ENCODE measurements at regions not wholly inside any gene's neighbourhood (a gene's known extent, or its start where the extent isn't known, plus 50 kb on each side); places are given as distances from the start of the nearest gene placed in this dataset.

- no peaks in the 10 kb centered on the region for H3K36me3 Mint-ChIP-seq (ENCODE audit: low read depth)
- H3K27ac Mint-ChIP-seq, result no peak overlapping the region
- H3K4me1 Mint-ChIP-seq (ENCODE audit: low read depth), result no peaks in the 10 kb centered on the region
- DNase-seq, result no peak
- H3K4me3 Mint-ChIP-seq, result no peak overlapping the region
- H3K27me3 Mint-ChIP-seq, result peaks cover 4% of the 10 kb centered on the region
- H3K9me3 Mint-ChIP-seq, result no peaks in the 10 kb centered on the region
Observed at GRCh38 chr14:87732562-87732961, 260.4 kb downstream of the GALC start.

GRCh38 chr14:87725318-87725717 is 267.7 kb downstream of the GALC start:
- Mint-ChIP-seq H3K4me1 (ENCODE audit: low read depth) (no peaks in the 10 kb centered on the region), H3K27ac (no peak overlapping the region), H3K9me3 (no peaks in the 10 kb centered on the region), H3K36me3 (ENCODE audit: low read depth) (no peaks in the 10 kb centered on the region), H3K27me3 (peaks cover 6% of the 10 kb centered on the region), H3K4me3 (no peak overlapping the region)
- DNase-seq, result no peak

DNA sequence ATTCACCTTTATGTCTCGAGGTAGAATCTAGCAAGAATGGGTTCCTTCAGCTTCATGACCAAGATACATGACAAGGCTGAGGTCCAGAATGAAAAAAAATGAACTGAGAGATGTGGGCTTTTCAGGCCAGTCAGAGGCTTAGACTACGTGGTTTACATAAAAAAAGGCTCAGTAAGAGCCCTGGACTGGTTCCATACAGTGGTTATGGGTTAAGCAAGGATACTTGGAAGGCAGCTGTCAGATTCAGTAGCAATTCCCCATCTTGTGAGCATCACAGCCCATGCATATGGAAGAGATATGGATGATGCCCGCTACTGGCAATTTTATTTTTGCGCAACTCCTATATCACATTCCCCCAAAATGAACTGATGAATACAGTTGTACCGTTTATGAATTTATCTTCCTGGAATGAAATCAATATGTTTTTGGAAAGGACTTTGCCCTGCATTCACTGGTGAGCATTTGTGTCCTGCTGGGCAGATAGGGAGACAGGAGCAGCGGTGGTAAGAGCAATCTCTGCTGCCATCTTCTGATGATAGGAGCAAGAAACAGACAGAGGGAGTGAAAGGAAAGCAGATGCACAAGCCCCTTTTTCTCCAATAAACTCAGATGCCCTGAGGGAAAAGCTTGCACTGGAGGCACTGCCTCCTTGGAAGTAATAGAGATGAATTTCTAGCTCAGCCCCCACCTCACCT is 280.4 kb downstream of the GALC start:
- Mint-ChIP-seq H3K36me3 (ENCODE audit: low read depth) (no peaks in the 10 kb centered on the region), H3K4me3 (no peak overlapping the region), H3K27me3 (no peaks in the 10 kb centered on the region), H3K9me3 (no peaks in the 10 kb centered on the region), H3K27ac (no peak overlapping the region), H3K4me1 (ENCODE audit: low read depth) (no peaks in the 10 kb centered on the region)
- no peak for DNase-seq

GRCh38 chr14:87705439-87705896 is 287.5 kb downstream of the GALC start:
- H3K27me3 Mint-ChIP-seq, result no peaks in the 10 kb centered on the region
- no peak overlapping the region for H3K4me3 Mint-ChIP-seq
- no peak for DNase-seq

GRCh38 chr14:87698481-87698880 is 294.5 kb downstream of the GALC start:
- Mint-ChIP-seq H3K36me3 (ENCODE audit: low read depth) (no peaks in the 10 kb centered on the region), H3K27me3 (peaks cover 3% of the 10 kb centered on the region), H3K4me1 (ENCODE audit: low read depth) (no peaks in the 10 kb centered on the region), H3K4me3 (no peak overlapping the region), H3K27ac (no peak overlapping the region), H3K9me3 (peaks cover 3% of the 10 kb centered on the region)
- DNase-seq, result no peak

More at GRCh38 chr14:87705439-87705896, 287.5 kb downstream of the GALC start:
- Mint-ChIP-seq H3K4me1 (ENCODE audit: low read depth) (no peaks in the 10 kb centered on the region), H3K36me3 (ENCODE audit: low read depth) (no peaks in the 10 kb centered on the region), H3K27ac (no peak overlapping the region), H3K9me3 (peaks cover 6% of the 10 kb centered on the region)

- Mint-ChIP-seq H3K4me3 (no peak overlapping the region), H3K27me3 (peaks cover 3% of the 10 kb centered on the region), H3K27ac (no peak overlapping the region), H3K9me3 (no peaks in the 10 kb centered on the region), H3K4me1 (ENCODE audit: low read depth) (no peaks in the 10 kb centered on the region), H3K36me3 (ENCODE audit: low read depth) (no peaks in the 10 kb centered on the region)
- DNase-seq, result no peak
Observed at GRCh38 chr14:87696485-87696884, 296.5 kb downstream of the GALC start.

DNA sequence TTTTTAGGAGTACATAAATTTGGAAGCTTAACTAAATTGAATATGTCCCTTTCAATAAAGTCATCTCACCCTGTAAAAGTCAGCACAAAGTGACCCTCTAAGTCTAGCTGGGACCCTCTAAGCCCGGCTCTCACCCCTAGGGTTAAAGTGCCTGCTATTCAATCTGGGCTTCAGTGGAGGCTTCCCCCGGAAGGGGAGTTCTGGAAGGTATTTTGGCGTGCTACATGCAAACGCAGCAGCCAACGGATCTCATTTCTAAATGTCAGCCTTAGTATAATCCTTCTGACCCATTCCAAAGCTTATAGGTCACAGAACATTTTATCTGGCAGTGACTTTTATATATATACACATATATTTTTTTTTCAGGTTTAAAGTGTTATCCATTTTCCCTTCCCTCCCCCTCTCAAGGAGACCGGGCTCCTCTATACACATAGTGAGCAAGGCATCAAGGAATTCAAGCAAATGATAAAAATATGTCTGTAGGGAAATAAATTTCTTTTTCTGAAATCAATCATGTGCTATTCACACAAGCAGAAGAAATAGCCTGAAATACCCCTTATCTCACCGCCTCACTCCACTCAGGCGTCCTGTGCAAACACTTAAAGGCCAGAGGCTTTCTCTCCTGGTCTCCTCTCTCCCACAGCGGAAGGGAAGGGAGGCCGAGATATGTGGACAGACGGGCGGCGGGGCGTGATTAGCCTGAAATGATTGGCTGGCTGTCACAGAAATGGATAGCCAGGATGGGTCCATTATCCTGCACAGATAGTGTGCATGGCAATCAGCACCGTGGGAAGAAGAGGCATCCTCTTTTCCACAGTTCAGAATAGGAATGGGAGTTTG is 301.7 kb downstream of the GALC start:
- Mint-ChIP-seq H3K4me1 (ENCODE audit: low read depth) (no peaks in the 10 kb centered on the region), H3K9me3 (no peaks in the 10 kb centered on the region), H3K27ac (no peak overlapping the region), H3K27me3 (no peaks in the 10 kb centered on the region), H3K4me3 (no peak overlapping the region), H3K36me3 (ENCODE audit: low read depth) (no peaks in the 10 kb centered on the region)
- DNase-seq, result no peak

DNA sequence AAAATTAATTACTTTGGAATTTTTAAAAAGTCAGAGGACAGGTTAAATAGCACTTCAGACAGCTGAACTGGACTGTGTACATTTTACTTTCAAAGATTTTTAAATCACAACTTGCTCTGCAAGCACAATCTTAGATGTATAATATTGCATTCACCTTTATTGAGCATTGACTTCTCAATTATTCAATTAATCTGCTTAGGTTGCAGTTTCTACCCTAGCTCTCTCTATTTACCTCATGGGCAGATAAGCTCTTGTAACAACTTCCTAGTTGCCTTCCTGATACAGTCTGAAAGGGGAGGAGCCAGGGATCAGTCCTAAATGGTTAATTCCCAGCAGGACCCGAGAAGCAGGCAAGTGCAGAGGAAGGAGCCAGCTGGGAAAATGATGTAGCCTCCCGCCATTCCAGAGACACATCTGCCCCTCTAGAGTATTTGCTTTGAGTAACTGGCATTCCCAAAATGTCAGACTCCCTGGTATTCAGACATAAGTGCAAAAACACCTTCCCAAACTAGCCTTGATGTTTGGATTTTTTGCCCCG is 302.8 kb downstream of the GALC start:
- H3K4me3 Mint-ChIP-seq, result no peak overlapping the region
- no peaks in the 10 kb centered on the region for H3K4me1 Mint-ChIP-seq (ENCODE audit: low read depth)
- DNase-seq, result no peak
- no peaks in the 10 kb centered on the region for H3K9me3 Mint-ChIP-seq
- no peaks in the 10 kb centered on the region for H3K27me3 Mint-ChIP-seq
- no peaks in the 10 kb centered on the region for H3K36me3 Mint-ChIP-seq (ENCODE audit: low read depth)
- H3K27ac Mint-ChIP-seq, result no peak overlapping the region

DNA sequence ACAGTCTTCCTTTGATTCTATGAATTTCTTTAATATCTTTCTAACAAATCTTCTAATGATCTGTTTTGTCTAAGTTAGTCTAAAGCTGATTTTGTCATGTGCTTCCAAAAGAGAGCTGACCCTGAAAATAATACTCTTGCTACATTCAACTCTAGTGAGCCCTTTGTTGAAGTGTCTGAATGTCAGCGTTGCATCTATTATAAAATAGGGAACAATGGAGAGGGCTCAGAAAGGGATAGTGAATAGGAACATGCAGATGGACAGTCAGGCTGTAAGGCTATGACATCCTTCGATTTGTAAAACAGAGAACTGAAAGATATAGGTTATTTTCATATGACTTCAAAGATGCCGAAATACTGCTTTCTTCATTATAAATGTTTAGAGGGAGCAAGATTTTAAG is 304.5 kb downstream of the GALC start:
- Mint-ChIP-seq H3K27me3 (no peaks in the 10 kb centered on the region), H3K36me3 (ENCODE audit: low read depth) (no peaks in the 10 kb centered on the region), H3K4me1 (ENCODE audit: low read depth) (no peaks in the 10 kb centered on the region), H3K9me3 (no peaks in the 10 kb centered on the region), H3K4me3 (no peak overlapping the region), H3K27ac (no peak overlapping the region)
- DNase-seq, result no peak

DNA sequence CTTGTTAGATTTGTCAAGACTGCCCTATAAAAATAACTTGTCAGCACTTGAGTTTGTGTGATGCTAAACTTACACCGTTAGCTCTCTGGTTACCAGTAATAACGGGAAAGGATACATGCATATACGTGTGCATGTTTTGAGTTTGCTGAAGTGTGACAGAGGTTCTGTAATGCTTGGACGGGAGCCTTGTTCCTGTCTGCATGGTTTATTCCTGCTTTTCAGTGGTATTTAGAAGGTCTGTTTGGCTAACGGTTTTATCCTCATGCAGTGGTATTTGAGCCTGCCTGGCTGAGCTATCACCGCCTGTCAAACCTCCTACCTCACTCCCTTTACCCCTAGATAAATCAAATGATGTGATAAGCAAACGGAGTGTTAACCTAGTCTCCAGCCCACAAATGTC is 305.6 kb downstream of the GALC start:
- no peak overlapping the region for H3K4me3 Mint-ChIP-seq
- no peak for DNase-seq
- no peaks in the 10 kb centered on the region for H3K27me3 Mint-ChIP-seq
- no peak overlapping the region for H3K27ac Mint-ChIP-seq
- no peaks in the 10 kb centered on the region for H3K36me3 Mint-ChIP-seq (ENCODE audit: low read depth)
- no peaks in the 10 kb centered on the region for H3K9me3 Mint-ChIP-seq
- H3K4me1 Mint-ChIP-seq (ENCODE audit: low read depth), result no peaks in the 10 kb centered on the region

- H3K9me3 Mint-ChIP-seq, result no peaks in the 10 kb centered on the region
- H3K27me3 Mint-ChIP-seq, result no peaks in the 10 kb centered on the region
- no peak overlapping the region for H3K27ac Mint-ChIP-seq
- H3K36me3 Mint-ChIP-seq (ENCODE audit: low read depth), result no peaks in the 10 kb centered on the region
- no peaks in the 10 kb centered on the region for H3K4me1 Mint-ChIP-seq (ENCODE audit: low read depth)
- no peak overlapping the region for H3K4me3 Mint-ChIP-seq
- no peak for DNase-seq
Observed at GRCh38 chr14:87686746-87687145, 306.2 kb downstream of the GALC start.

GRCh38 chr14:87679866-87680265 is 313.1 kb downstream of the GALC start:
- no peaks in the 10 kb centered on the region for H3K27me3 Mint-ChIP-seq
- H3K9me3 Mint-ChIP-seq, result no peaks in the 10 kb centered on the region
- no peak for DNase-seq
- no peak overlapping the region for H3K27ac Mint-ChIP-seq
- H3K4me1 Mint-ChIP-seq (ENCODE audit: low read depth), result no peaks in the 10 kb centered on the region
- H3K36me3 Mint-ChIP-seq (ENCODE audit: low read depth), result no peaks in the 10 kb centered on the region
- H3K4me3 Mint-ChIP-seq, result no peak overlapping the region

GRCh38 chr14:87678624-87679023 is 314.4 kb downstream of the GALC start:
- Mint-ChIP-seq H3K27me3 (no peaks in the 10 kb centered on the region), H3K36me3 (ENCODE audit: low read depth) (no peaks in the 10 kb centered on the region), H3K4me3 (no peak overlapping the region)

GRCh38 chr14:87676814-87677437 is 316.1 kb downstream of the GALC start:
- no peaks in the 10 kb centered on the region for H3K36me3 Mint-ChIP-seq (ENCODE audit: low read depth)
- H3K27ac Mint-ChIP-seq, result no peak overlapping the region
- DNase-seq, result no peak

More at GRCh38 chr14:87678624-87679023, 314.4 kb downstream of the GALC start:
- H3K27ac Mint-ChIP-seq, result no peak overlapping the region
- no peaks in the 10 kb centered on the region for H3K4me1 Mint-ChIP-seq (ENCODE audit: low read depth)
- no peaks in the 10 kb centered on the region for H3K9me3 Mint-ChIP-seq
- DNase-seq, result no peak

More at GRCh38 chr14:87676814-87677437, 316.1 kb downstream of the GALC start:
- H3K4me1 Mint-ChIP-seq (ENCODE audit: low read depth), result no peaks in the 10 kb centered on the region
- no peak overlapping the region for H3K4me3 Mint-ChIP-seq
- no peaks in the 10 kb centered on the region for H3K9me3 Mint-ChIP-seq
- no peaks in the 10 kb centered on the region for H3K27me3 Mint-ChIP-seq
